MM.1S (cell line): ENCODE measurements at regions not wholly inside any gene's neighbourhood (a gene's known extent, or its start where the extent isn't known, plus 50 kb on each side); places are given as distances from the start of the nearest gene placed in this dataset.

Experiments used
- DNase-seq: peaks from one replicate; pipeline ENCODE4 v3.0.0-alpha.2; 2015
- H2AFZ ChIP-seq: fragments of 300-600 bp; sonication (generic); 2 replicates; pipeline ENCODE4 v1.6.0; 2016; ENCODE audit warnings: antibody characterized with exemption, low read length
- H3F3A ChIP-seq: fragments of 300-600 bp; sonication (generic); 2 replicates; pipeline ENCODE4 v1.6.1; 2016; ENCODE audit warnings: mild to moderate bottlenecking, antibody characterized with exemption, low read length, moderate library complexity, mixed read lengths; ENCODE audit not compliant: insufficient read depth
- H3K27ac ChIP-seq: fragments of 300-600 bp; sonication (generic); 2 replicates; pipeline ENCODE4 v1.5.1; 2016; ENCODE audit warnings: mild to moderate bottlenecking, low read length
- H3K27me3 ChIP-seq: fragments of 300-600 bp; sonication (generic); replicated peaks from 2 replicates; pipeline ENCODE4 v1.6.0; 2016; ENCODE audit warnings: low read length; ENCODE audit not compliant: insufficient read depth
- H3K36me3 ChIP-seq: fragments of 300-600 bp; sonication (generic); replicated peaks from 2 replicates; pipeline ENCODE4 v1.6.1; 2016; ENCODE audit warnings: mild to moderate bottlenecking, low read length, mixed read lengths; ENCODE audit not compliant: insufficient read depth
- H3K4me1 ChIP-seq: fragments of 300-600 bp; sonication (generic); 2 replicates; pipeline ENCODE4 v1.6.1; 2016; ENCODE audit warnings: low read length, mixed read lengths
- H3K4me2 ChIP-seq: fragments of 300-600 bp; sonication (generic); 2 replicates; pipeline ENCODE4 v1.6.0; 2016; ENCODE audit warnings: low read depth, low read length
- H3K4me3 ChIP-seq: fragments of 300-600 bp; sonication (generic); 2 replicates; pipeline ENCODE4 v1.5.1; 2016; ENCODE audit warnings: low read length, mixed read lengths
- H3K79me2 ChIP-seq: fragments of 300-600 bp; sonication (generic); 2 replicates; pipeline ENCODE4 v1.6.1; 2016; ENCODE audit warnings: mixed run types, low read length, mixed read lengths
- H3K9ac ChIP-seq: fragments of 300-600 bp; sonication (generic); 2 replicates; pipeline ENCODE4 v1.6.1; 2016; ENCODE audit warnings: low read length, mixed read lengths
- H3K9me2 ChIP-seq: fragments of 300-600 bp; sonication (generic); replicated peaks from 2 replicates; pipeline ENCODE4 v1.6.1; 2016; ENCODE audit warnings: mild to moderate bottlenecking, low read length, mixed read lengths; ENCODE audit not compliant: insufficient read depth
- H3K9me3 ChIP-seq: fragments of 300-600 bp; sonication (generic); replicated peaks from 2 replicates; pipeline ENCODE4 v1.6.1; 2016; ENCODE audit warnings: mild to moderate bottlenecking, low read length, mixed read lengths; ENCODE audit not compliant: insufficient read depth
- H4K20me1 ChIP-seq: fragments of 300-600 bp; sonication (generic); 2 replicates; pipeline ENCODE4 v1.6.1; 2016; ENCODE audit warnings: mild to moderate bottlenecking, low read length, moderate library complexity, mixed read lengths; ENCODE audit not compliant: insufficient read depth
- CTCF ChIP-seq: fragments of 300-600 bp; sonication (generic); IDR thresholded peaks from 2 replicates; pipeline ENCODE4 v1.5.1; 2016; ENCODE audit warnings: antibody characterized with exemption, low read length, mixed read lengths
- EZH2 ChIP-seq: fragments of 300-600 bp; sonication (generic); optimal IDR thresholded peaks from 2 replicates; pipeline ENCODE3; 2017; ENCODE audit warnings: low read depth, mild to moderate bottlenecking, antibody characterized with exemption, low read length, mixed read lengths
- EZH2phosphoT487 ChIP-seq: fragments of 300-600 bp; sonication (generic); IDR thresholded peaks from 2 replicates; pipeline ENCODE4 v1.6.1; 2018; ENCODE audit warnings: antibody characterized with exemption, low read length

GRCh38 chr5:8691221-8691620 is 822.3 kb downstream of the MTRR start:
- no peak overlapping the region for H3K4me3 ChIP-seq
- no peak overlapping the region for H3K27ac ChIP-seq
- no peaks in the 10 kb centered on the region for H3K4me1 ChIP-seq
- H3K9ac ChIP-seq = no peak overlapping the region
- H3F3A ChIP-seq = no peaks in the 10 kb centered on the region
- DNase-seq = no peak
- TF ChIP-seq CTCF = no peak
- H2AFZ ChIP-seq = no peak overlapping the region
- no peak overlapping the region for H3K4me2 ChIP-seq
- H3K9me3 ChIP-seq = no peaks in the 10 kb centered on the region
- no peaks in the 10 kb centered on the region for H4K20me1 ChIP-seq
- no peaks in the 10 kb centered on the region for H3K36me3 ChIP-seq
- no peaks in the 10 kb centered on the region for H3K27me3 ChIP-seq
- H3K9me2 ChIP-seq = no peaks in the 10 kb centered on the region
- no peaks in the 10 kb centered on the region for H3K79me2 ChIP-seq

- Histone ChIP-seq H3K4me2 (no peak overlapping the region), H3K36me3 (no peaks in the 10 kb centered on the region), H4K20me1 (no peaks in the 10 kb centered on the region), H3K79me2 (no peaks in the 10 kb centered on the region), H3K9me3 (no peaks in the 10 kb centered on the region), H3K4me1 (no peaks in the 10 kb centered on the region), H3K9ac (no peak overlapping the region), H2AFZ (no peak overlapping the region), H3K27me3 (no peaks in the 10 kb centered on the region), H3K27ac (no peak overlapping the region), H3K4me3 (no peak overlapping the region), H3F3A (no peaks in the 10 kb centered on the region), H3K9me2 (no peaks in the 10 kb centered on the region)
- no peak for TF ChIP-seq EZH2
- TF ChIP-seq CTCF = no peak
- no peak for TF ChIP-seq EZH2phosphoT487
- peak; percentile 30 for DNase-seq
These were observed 824.4 kb downstream of the MTRR start for GRCh38 chr5:8693341-8693844.

GRCh38 chr5:8694545-8694944 is 825.6 kb downstream of the MTRR start:
- no peak overlapping the region for H2AFZ ChIP-seq
- TF ChIP-seq EZH2phosphoT487 (no peak), CTCF (no peak), EZH2 (no peak)
- DNase-seq = no peak

More at GRCh38 chr5:8694545-8694944, 825.6 kb downstream of the MTRR start:
- Histone ChIP-seq H3K27me3 (no peaks in the 10 kb centered on the region), H3K9me2 (no peaks in the 10 kb centered on the region), H3K4me2 (no peak overlapping the region), H3K27ac (no peak overlapping the region), H3F3A (no peaks in the 10 kb centered on the region), H3K4me1 (no peaks in the 10 kb centered on the region), H3K9me3 (no peaks in the 10 kb centered on the region), H3K79me2 (no peaks in the 10 kb centered on the region), H3K36me3 (no peaks in the 10 kb centered on the region), H4K20me1 (no peaks in the 10 kb centered on the region), H3K9ac (no peak overlapping the region), H3K4me3 (no peak overlapping the region)
